ENCODE measurements at regions not wholly inside any gene's neighbourhood (a gene's known extent, or its start where the extent isn't known, plus 50 kb on each side); places are given as distances from the start of the nearest gene placed in this dataset.
A peak's percentile ranks its signal among the peaks of the same experiment; 100 is the strongest.

GRCh38 chr1:2952371-2952770, 68.9 kb upstream of the ACTRT2 start:
- Mint-ChIP-seq H3K9me3 (peaks cover 2 to 8% of the 10 kb centered on the region in 2 donors), H3K27ac (no peak overlapping the region), H3K4me1 (peaks cover 0 to 8% of the 10 kb centered on the region in 2 donors), H3K27me3 (ENCODE audit: low read depth in 2 of 2) (no peaks in the 10 kb centered on the region), H3K4me3 (no peak overlapping the region), H3K36me3 (no peaks in the 10 kb centered on the region)
- Histone ChIP-seq H3K9me3 (ENCODE audit: control insufficient read depth, insufficient read depth, low read length) (peaks cover 10% of the 10 kb centered on the region), H3K27ac (ENCODE audit: low read length) (no peak overlapping the region), H3K4me1 (ENCODE audit: control insufficient read depth, insufficient read depth, low read length) (peaks cover 11% of the 10 kb centered on the region), H3K27me3 (ENCODE audit: control insufficient read depth, insufficient read depth, low read length) (no peaks in the 10 kb centered on the region), H3K4me3 (ENCODE audit: low read length) (no peak overlapping the region), H3K36me3 (ENCODE audit: control insufficient read depth, insufficient read depth, low read length) (no peaks in the 10 kb centered on the region)
- intact Hi-C loops (cut with micrococcal nuclease) = no loop called here
- ATAC-seq (no peak), DNase-seq (no peak)
- no peak for TF ChIP-seq CTCF (IDR thresholded peaks at IDR 0.05)
- WGBS (ENCODE audit: insufficient coverage) = 85% methylated on average over 9 of the region's 9 CpGs

GRCh38 chr1:2952992-2953391, 68.3 kb upstream of the ACTRT2 start:
- ATAC-seq (no peak), DNase-seq (no peak)
- Histone ChIP-seq H3K36me3 (ENCODE audit: control insufficient read depth, insufficient read depth, low read length) (no peaks in the 10 kb centered on the region), H3K27me3 (ENCODE audit: control insufficient read depth, insufficient read depth, low read length) (no peaks in the 10 kb centered on the region), H3K4me1 (ENCODE audit: control insufficient read depth, insufficient read depth, low read length) (peaks cover 11% of the 10 kb centered on the region), H3K9me3 (ENCODE audit: control insufficient read depth, insufficient read depth, low read length) (peaks cover 10% of the 10 kb centered on the region), H3K4me3 (ENCODE audit: low read length) (no peak overlapping the region), H3K27ac (ENCODE audit: low read length) (no peak overlapping the region)
- H3K9me3 Mint-ChIP-seq = peaks cover 2 to 8% of the 10 kb centered on the region in 2 donors
- WGBS (ENCODE audit: insufficient coverage) = 95% methylated on average over 7 of the region's 7 CpGs
- H3K4me3 Mint-ChIP-seq = no peak overlapping the region
- intact Hi-C loops (cut with micrococcal nuclease) = no loop called here
- peaks cover 0 to 8% of the 10 kb centered on the region in 2 donors for H3K4me1 Mint-ChIP-seq
- no peak for TF ChIP-seq CTCF (IDR thresholded peaks at IDR 0.05)
- no peak overlapping the region for H3K27ac Mint-ChIP-seq
- H3K36me3 Mint-ChIP-seq = no peaks in the 10 kb centered on the region
- no peaks in the 10 kb centered on the region for H3K27me3 Mint-ChIP-seq (ENCODE audit: low read depth in 2 of 2)

- Mint-ChIP-seq H3K4me1 (peaks cover 0 to 8% of the 10 kb centered on the region in 2 donors), H3K27me3 (ENCODE audit: low read depth in 2 of 2) (no peaks in the 10 kb centered on the region), H3K36me3 (no peaks in the 10 kb centered on the region), H3K4me3 (no peak overlapping the region), H3K27ac (no peak overlapping the region), H3K9me3 (peaks cover 2 to 8% of the 10 kb centered on the region in 2 donors)
- DNase-seq (no peak), ATAC-seq (peak in 1 of 3 donors; percentile 20)
- H3K36me3 ChIP-seq (ENCODE audit: control insufficient read depth, insufficient read depth, low read length) = no peaks in the 10 kb centered on the region
- H3K27ac ChIP-seq (ENCODE audit: low read length) = no peak overlapping the region
- intact Hi-C loops (cut with micrococcal nuclease) = no loop called here
- TF ChIP-seq CTCF (IDR thresholded peaks at IDR 0.05) = no peak
- peaks cover 8% of the 10 kb centered on the region for H3K4me1 ChIP-seq (ENCODE audit: control insufficient read depth, insufficient read depth, low read length)
- 38% methylated on average over 2 of the region's 2 CpGs for WGBS (ENCODE audit: insufficient coverage)
- H3K27me3 ChIP-seq (ENCODE audit: control insufficient read depth, insufficient read depth, low read length) = no peaks in the 10 kb centered on the region
- no peak overlapping the region for H3K4me3 ChIP-seq (ENCODE audit: low read length)
- peaks cover 10% of the 10 kb centered on the region for H3K9me3 ChIP-seq (ENCODE audit: control insufficient read depth, insufficient read depth, low read length)
Measured at GRCh38 chr1:2953688-2954285, 67.5 kb upstream of the ACTRT2 start.

GRCh38 chr1:2955652-2956051, 65.6 kb upstream of the ACTRT2 start:
- ATAC-seq = no peak

More at GRCh38 chr1:2955652-2956051, 65.6 kb upstream of the ACTRT2 start:
- H3K36me3 Mint-ChIP-seq = no peaks in the 10 kb centered on the region
- H3K4me3 ChIP-seq (ENCODE audit: low read length) = no peak overlapping the region
- no peak for TF ChIP-seq CTCF (IDR thresholded peaks at IDR 0.05)
- H3K9me3 Mint-ChIP-seq = peaks cover 2 to 8% of the 10 kb centered on the region in 2 donors
- no peaks in the 10 kb centered on the region for H3K27me3 ChIP-seq (ENCODE audit: control insufficient read depth, insufficient read depth, low read length)
- peaks cover 8% of the 10 kb centered on the region for H3K4me1 ChIP-seq (ENCODE audit: control insufficient read depth, insufficient read depth, low read length)
- no peak overlapping the region for H3K27ac Mint-ChIP-seq
- no peak for DNase-seq
- intact Hi-C loops (cut with micrococcal nuclease) = no loop called here
- H3K4me3 Mint-ChIP-seq = no peak overlapping the region
- peaks cover 10% of the 10 kb centered on the region for H3K9me3 ChIP-seq (ENCODE audit: control insufficient read depth, insufficient read depth, low read length)
- H3K36me3 ChIP-seq (ENCODE audit: control insufficient read depth, insufficient read depth, low read length) = no peaks in the 10 kb centered on the region
- H3K27me3 Mint-ChIP-seq (ENCODE audit: low read depth in 2 of 2) = peaks cover 0 to 6% of the 10 kb centered on the region in 2 donors
- no peak overlapping the region for H3K27ac ChIP-seq (ENCODE audit: low read length)
- peaks cover 0 to 8% of the 10 kb centered on the region in 2 donors for H3K4me1 Mint-ChIP-seq

Measured in natural killer cell (primary cell).